ENCODE measurements at regions not wholly inside any gene's neighbourhood (a gene's known extent, or its start where the extent isn't known, plus 50 kb on each side); places are given as distances from the start of the nearest gene placed in this dataset.

- no peak for DNase-seq
Observed at GRCh38 chr14:94921456-94921855, 151.5 kb upstream of the GSC start.

- DNase-seq = no peak
Observed at GRCh38 chr14:94919896-94920295, 150.0 kb upstream of the GSC start.

GRCh38 chr14:94918896-94919295 is 149.0 kb upstream of the GSC start:
- no peak for DNase-seq

GRCh38 chr14:94917041-94917600 is 147.2 kb upstream of the GSC start:
- DNase-seq = no peak

- no peak for DNase-seq
Observed at GRCh38 chr14:94914191-94914590, 144.3 kb upstream of the GSC start.

DNA sequence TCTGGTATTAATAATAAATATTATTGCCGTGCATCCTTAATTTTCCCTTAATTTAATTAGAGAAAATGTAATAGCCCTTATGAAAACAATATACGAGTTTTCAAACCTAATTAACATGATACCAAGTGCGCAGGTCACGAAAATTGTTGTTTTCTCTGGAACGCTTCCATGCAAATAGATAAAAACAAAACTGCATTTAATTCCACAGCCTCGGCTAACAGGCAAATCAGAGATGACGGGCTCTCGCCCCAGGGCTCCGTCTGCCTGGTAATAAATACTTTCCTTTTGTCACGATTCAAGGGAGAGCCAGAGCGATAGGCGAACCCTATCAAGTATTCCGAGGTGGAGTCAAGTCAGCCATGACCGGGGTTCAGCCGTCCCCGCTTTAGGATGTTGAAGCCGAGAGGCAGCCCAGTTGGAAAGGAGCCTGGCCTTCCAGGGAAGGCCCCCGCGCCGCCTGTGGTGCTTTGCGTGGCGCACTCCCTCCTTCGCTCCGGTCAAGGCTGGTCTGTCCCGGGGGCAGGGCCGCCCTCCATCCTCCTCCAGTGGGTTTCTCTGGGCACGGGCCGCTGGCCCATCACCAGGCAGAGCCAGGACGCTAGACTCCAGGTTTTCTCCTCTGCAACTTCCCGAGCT is 137.8 kb upstream of the GSC start:
- DNase-seq = no peak

DNA sequence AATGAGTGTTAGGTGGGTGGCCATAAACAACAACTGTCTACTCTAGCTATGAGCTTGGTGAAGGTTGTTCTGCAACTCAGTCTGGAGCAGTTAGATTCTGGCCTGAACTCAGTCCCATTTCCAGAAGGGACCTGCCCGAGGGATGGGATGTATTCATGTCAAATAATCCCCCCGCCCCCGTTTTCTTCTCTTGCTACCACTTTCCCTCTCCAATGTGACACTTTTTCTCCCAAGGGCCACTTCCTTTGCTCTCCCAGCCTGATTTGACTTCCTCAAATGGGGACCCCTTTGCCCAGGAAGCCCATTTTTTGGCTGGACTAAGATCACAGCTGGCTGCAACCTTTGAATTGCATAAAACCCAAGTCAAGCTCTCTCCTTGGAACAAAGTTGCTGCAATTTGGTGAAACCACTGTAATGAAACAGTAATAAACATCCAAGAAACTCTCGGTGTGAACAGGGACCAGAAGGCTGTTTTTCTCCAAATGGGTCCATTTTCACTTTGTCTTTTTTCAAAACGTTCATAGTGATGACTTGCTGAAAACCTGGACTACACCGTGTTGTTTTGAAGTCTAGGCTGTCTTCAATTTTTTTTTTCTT is 137.2 kb upstream of the GSC start:
- DNase-seq = no peak

- DNase-seq = no peak
Observed at GRCh38 chr14:94906577-94906976, 136.7 kb upstream of the GSC start.

- no peak for DNase-seq
Observed at GRCh38 chr14:94904636-94905035, 134.7 kb upstream of the GSC start.

DNA sequence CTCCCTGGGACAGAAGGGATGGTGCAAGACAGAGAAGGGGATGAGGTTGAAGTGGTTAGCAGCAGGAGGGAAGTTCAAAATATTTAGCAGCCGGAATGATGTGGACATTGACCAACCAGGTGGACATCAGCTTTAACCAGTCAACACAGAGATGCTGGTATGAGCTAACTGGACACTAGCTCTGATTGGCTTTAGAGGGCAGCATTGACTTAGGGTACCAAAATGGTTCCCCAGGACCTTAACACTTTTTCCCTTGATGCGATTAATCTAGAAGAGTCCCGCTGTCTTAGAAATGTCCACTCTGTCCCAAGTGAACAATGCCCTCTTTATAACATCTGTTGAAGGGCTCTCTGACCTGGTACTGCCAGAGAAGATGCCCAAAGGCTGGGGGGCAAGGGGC is 134.0 kb upstream of the GSC start:
- DNase-seq = no peak

- no peak for DNase-seq
Observed at GRCh38 chr14:94903338-94903737, 133.4 kb upstream of the GSC start.

GRCh38 chr14:94897561-94897960 is 127.6 kb upstream of the GSC start:
- no peak for DNase-seq

DNA sequence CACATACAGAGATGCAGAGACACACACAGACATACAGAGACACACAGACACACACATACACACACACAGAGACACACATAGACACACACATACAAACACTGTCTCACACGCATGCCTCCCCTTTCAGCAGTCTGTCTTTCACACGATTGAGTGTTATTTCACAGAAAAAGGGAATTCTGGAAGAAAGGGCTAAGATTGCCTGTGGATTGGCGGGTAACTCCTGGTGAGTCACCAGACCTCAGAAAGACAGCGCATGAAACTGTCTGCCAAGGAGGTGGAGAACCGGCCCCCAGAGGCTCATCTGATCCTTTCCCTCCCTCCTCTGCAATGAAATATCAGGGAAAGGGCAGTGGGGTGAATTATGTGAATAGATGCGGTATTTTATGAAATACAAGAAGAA is 127.2 kb upstream of the GSC start:
- no peak for DNase-seq

DNA sequence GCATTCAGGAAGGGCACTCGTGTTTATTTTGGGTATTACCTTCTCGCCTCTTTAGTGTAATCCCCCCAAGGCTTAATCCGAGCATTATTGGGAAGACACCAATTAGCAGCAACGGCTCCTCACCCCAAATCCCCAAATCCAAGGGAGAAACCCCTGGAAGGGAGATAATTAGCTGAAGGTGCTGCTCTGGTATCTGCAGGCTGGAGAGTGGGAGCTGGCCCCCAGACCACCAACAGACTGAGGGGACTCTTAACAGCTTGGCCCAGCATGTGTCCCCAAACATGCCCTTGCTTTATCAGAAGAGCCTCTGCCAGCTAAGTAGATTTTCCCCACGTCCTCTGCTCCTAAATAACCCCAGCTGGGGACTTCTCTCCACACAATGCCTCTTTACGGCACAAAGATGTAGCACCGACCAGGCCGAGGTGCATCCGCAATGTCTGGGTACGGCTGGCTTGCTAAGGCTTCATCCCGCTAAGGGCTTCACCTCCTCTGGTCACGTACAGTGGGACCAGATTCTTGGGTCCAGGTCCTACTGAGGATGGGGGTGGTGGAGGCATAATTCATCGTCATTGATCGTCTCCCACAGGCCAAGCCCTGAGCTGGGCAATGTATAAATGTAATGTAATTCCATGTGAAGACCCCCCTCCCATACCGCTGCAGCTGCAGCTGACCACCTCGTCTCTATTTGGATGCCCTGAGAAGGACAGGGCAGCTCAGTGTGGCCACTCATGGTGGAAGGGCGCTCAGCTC is 123.7 kb upstream of the GSC start:
- DNase-seq = no peak

DNA sequence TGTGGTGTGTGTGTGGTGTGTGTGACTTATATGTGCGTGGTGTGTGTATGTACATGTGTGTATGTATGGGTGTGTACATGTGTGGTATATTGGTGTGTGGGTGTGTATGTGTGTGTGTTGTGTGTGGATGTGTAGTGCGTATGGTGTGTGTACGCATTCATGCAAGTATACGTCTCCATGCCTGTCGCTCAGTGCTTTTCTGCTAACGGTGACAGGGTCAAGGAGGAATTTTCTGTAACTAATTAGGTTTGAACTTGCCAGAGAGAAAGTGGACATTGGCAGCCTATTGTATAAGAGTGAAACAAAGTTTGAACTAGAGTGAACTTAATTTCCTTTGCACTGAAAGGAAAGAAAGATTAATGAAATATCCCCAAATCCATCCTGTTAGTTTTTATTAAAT is 120.9 kb upstream of the GSC start:
- DNase-seq = no peak

DNA sequence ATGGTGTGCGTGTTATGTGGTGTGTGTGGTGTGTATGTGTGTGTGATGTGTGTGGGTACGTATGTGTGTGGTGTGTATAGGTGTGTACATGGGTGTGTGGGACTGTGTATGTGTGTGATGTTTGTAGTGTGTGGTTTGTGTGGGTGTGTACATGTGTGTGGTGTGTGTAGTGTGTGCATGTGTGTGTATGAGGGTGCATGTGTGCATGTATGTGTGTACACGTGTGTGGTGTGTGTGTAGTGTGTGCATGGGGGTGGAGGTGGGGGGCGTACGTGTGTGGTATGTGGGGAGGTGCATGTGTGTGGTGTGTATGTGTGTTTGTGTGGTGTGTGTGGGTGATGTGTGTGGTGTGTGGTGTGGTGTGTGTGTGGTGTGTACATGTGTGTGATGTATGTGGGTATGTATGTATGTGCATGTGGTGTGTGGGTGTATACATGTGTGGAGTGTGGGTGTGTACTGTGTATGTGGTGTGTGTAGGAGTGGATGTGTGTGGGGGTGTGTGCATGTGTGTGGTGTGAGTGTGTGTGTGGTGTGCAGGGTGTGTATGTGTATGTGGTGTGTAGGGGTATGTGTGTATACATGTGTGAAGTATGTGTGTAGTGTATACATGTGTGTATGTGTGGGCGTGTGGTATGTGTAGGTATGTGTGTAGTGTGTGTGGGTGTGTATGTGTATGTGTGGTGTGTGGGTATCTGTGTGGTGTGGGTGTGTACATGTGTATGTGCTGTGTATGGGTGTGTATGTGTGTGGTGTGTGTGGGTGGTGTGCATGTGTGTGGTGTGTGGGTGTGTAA is 119.8 kb upstream of the GSC start:
- DNase-seq = no peak

GRCh38 chr14:94888121-94888520 is 118.2 kb upstream of the GSC start:
- no peak for DNase-seq

GRCh38 chr14:94887591-94887990 is 117.7 kb upstream of the GSC start:
- DNase-seq = no peak

DNA sequence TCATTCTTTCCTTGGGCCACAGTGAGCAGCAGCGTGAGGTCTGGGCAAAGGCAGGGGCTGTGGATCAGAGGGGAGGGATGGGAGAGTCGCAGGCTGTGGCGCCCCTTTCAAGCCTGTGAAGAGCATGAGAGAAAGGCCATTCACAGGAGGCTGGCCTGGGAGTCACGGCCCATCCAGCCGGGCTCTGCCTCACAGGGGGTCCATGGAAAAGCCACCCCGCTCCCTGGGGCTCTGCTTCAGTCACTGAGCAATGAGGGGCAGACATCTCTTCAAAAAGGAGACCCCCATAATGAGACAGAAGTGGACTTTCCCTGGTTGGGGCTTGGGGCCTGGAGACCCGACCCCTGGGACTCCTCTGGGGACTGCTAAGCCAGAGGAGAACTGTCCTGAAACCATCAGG is 117.0 kb upstream of the GSC start:
- no peak for DNase-seq

DNA sequence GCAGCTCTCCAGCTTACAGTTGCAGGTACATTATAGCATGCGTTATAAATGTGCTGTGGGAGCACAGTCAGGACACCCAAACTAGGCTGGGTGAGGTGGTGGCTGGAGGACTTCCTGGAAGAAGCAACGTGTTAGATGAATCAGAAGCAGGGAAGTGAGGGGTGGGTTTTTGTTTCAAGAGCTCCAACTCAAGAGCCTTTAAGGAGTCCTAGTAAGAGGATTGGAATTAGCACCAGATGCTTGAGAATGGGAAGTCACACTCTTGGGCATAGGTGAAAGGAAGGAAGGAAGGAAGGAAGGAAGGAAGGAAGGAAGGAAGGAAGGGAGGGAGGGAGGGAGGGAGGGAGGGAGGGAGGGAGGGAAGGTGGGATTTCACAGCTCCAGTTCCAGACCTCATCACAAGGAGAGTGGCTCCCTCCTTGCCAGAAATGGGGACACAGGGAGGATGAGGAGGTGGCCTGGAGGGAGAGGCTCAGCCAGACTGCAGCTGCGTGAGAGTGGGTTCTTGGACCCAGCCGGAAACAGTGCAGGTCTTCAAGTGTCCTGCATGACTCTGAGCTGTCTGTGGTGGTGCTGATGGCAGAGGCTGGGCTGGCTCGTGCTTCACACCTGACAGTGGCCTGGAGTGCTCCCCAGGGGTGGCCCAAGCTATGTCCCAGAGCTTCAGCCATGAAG is 115.7 kb upstream of the GSC start:
- no peak for DNase-seq

DNA sequence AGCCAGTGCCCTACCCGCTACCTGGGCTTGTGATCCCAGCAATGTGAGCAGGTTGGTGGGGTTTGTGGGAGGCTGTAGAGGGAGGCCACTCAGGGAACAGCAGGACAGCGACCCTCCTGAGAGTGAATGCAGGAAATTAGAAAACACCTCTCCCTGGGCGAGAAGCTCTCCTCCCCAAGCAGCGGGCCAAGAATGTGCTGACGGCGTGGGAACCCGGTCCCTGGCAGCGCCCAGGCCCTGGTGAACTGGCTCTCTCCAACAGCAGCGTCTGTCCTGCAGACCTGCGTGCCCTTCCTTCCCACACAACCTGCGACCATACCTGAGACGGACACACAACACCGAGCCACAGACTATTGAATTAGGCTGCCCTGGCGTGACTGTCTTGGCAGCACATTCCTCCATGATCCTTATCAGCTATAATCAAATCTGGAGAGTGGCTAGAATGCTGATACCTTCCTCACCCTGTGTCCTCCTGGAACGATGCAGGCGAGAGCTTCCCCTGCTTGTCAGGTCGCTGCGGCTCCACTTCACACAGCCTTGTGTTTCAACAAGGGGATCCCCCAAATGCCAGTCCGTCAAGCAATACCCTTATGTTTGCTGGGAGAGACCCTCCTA is 114.8 kb upstream of the GSC start:
- no peak for DNase-seq

DNA sequence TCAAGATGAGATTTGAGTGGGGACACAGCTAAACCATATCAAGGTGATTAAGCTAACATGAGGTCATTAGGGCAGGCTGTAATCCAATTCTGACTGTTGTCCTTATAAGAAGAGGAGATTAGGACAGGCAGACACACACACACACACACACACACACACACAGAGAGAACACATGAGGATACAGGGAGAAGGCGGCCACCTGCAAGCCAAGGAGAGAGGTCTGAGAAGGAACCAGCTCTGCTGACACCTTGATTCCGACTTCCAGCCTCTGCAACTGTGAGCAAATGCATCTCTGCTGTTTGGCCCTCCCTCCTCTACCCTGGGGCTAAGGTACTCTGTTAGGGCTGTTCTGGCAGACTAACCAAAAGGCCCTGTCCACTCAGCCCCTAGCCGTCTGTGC is 112.5 kb upstream of the GSC start:
- no peak for DNase-seq
